ENCODE measurements at regions not wholly inside any gene's neighbourhood (a gene's known extent, or its start where the extent isn't known, plus 50 kb on each side); places are given as distances from the start of the nearest gene placed in this dataset.
"Not testable (repeated sequence)": the region's sequence is repeated elsewhere in the genome, so short reads cannot be mapped to it uniquely, and the experiment has no call there.

- DNase-seq: no peak
Observed at GRCh38 chr16:17983114-17983513, 353.4 kb downstream of the NPIPA8 start.

- DNase-seq: no peak
Observed at GRCh38 chr16:17977260-17977659, 359.3 kb downstream of the NPIPA8 start.

- no peak for DNase-seq
Observed at GRCh38 chr16:17972460-17972943, 364.0 kb downstream of the NPIPA8 start.

DNA sequence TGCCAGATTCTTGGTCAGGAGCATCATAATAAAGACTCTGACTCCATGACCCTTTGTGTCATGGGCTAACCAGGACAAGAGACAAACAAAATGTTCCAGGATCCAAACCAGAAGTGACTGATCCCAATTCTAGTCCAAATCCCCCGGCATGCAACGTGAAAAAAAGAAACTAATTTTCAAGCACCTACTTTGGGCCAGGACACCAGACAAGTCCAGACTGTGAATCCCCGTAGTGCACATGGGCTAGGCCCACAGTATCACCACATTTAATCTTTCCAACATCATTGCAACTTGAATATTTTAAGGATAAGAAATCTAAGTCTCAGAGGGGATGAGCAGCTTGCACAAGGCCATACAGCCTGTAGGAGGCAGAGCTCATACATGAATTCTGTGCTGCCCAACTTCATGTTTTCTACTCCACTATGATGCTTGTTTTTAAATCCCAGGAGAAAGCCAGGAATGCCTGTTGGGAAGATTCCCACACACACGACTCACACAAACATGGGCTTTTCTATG, 365.7 kb downstream of the NPIPA8 start:
- DNase-seq: peak; percentile 7

DNA sequence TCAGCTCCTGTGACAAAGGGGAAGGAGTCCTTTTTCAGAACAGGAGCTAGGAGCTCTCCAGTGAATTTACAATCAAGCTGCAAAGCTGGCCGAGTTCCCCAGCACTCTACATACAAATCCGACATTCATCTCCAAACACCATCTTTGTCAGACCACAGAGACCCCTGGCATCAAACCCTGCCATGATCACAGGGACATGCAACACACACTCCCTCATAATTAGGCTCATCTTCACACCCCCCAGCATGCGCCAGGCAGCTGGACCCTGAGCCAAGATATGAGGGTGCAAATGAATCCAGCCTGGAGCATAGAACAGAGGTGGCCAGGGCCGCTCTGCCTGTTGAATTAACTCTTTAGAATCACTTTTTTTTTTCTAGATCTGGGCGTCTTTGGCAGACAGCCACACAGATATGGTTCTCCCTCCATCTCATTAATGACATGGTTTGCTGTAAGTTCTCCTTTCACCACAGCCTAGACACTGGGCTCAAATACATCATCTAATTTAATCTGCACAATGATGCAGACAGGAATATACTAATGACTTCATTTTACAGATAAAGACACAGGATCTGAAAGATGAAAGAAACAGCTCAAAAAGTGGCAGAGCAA, 366.3 kb downstream of the NPIPA8 start:
- DNase-seq: no peak

- no peak for DNase-seq
Observed at GRCh38 chr16:17965133-17965900, 371.2 kb downstream of the NPIPA8 start.

DNA sequence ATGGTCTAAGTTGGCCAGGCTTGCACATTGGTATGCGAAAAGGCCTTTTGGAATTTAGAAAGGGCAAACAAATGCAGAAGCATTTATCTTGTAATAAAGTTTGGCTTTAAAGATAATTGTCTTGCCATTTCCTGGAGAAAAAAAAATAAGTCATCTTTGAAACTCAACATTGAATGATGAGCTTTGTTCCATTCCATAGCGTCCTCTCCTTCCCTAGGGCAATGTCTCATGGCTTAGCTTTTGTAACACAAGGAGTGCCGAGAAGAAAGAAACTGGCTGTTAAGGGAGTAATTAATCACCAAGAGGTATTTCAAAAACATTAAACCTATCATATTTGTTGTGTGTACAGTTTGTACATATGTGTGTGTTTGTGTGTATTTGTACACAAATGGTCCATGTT, 372.3 kb downstream of the NPIPA8 start:
- DNase-seq: no peak

DNA sequence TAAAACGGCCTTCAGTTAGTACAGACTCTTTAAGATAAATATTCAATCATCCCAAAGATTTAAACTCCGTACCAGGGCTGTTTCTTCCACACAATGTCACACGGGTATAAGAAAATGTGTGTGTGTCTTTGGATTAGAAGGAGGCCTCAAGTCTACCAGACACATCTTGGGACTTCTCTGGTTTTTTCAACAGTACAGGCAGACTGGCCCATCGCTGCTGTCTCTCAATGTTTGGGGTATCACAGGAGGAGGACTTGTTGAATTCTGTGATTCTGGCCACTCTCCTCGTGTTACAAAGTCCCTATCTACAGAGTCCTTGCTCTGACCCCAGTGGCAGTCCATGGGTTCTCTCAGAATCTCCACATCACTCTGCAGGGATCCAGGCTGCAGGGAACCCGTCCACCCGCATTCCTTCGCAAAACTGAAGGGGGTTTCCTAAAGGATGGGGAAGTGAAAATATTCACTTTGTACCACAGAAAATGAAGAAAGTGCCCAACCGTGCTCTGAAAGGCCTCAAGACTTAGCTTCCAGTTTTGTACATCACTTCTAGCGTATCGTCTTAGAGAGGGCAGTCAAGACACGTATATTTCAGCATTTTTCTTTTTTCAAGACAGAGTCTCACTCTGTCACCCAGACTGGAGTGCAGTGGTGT, 373.2 kb downstream of the NPIPA8 start:
- no peak for DNase-seq

- DNase-seq: no peak
Observed at GRCh38 chr16:17962726-17963125, 373.8 kb downstream of the NPIPA8 start.

DNA sequence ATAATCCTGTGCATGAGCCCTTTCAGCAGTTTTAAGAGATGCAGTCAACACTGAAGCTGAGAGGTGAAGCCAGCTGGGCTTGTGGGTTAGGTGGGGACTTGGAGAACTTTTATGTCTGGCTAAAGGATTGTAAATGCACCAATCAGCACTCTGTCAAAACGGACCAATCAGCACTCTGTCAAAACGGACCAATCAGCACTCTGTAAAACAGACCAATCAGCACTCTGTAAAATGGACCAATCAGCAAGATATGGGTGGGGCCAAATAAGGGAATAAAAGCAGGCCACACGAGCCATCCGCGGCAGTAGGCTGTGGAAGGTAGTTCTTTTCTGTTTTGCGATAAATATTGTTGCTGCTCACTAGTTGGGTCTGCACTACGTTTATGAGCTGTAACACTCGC, 374.7 kb downstream of the NPIPA8 start:
- not testable (repeated sequence) for DNase-seq

- peak; percentile 26 for DNase-seq
Observed at GRCh38 chr16:17951378-17951777, 385.2 kb downstream of the NPIPA8 start.

DNA sequence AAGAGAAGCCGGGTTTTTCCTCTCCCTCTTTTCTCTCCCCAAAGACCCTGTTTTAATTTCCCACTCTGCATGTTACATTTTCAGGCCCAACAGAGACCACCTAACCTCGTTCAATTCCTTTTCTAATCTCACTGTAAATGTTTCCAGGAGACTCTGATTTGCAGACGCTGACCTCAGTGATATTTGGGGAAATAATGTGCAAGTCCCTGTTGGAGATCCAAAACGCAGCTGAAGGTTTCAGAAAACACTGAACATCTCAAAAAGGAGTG, 386.6 kb downstream of the NPIPA8 start:
- DNase-seq: no peak

DNA sequence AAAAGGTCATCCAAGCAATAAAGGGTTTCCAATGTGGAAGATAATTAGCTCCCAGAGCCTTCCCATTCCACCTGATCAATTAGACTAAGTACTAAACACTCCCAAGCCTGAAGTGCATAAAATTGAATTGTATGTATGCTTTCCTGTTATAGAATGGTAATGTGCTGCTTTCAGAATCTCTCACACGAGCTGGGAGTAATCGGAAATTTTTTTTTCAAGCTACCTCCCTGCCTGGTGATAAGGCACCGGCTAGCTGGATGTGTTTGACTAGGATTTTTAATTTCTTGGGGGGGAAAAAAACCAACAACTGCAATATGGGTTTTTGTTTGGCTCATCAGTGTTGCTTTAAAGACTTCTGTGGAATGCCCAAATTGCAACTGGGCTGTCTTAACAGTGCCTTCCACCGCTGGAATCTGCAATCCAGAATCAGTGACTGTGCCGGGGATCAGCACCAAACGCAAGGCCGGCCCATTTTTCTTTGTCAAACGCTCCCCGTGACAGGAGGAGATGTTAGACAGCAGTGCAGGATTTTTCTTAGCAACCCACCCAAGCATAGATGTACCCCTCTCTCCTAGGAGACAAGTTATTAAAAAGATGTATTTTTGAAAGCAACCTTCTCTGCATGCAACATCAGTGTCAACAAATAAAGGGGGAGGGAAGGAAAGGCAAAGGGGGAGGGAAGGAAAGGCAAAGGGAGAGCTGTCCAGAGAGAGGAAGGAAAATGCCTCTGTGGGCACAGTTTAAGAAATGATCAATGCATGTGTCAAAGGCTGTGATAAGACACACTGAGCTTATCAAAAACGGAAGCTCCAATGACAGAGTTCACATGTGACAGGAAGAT, 387.2 kb downstream of the NPIPA8 start:
- no peak for DNase-seq

DNA sequence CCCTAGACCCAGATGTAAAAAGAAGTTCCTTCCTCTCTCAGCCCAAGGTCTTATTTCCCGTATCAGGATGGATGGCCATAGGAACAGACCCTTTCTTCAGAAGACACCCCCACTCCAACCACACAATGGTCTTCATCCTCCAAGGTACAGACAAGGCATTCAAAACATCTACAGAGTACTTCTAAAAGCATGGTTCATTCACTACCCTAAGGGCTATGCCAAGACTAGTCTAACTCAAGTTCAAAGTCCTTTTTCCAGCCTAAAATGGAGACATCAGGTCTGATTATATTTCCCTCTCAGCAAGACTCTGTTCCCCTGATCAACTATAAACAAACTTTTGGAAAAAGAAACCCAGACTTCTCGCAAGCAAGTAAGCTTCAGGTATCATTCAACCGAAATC, 388.9 kb downstream of the NPIPA8 start:
- DNase-seq: no peak

- DNase-seq: no peak
Observed at GRCh38 chr16:17947165-17947564, 389.4 kb downstream of the NPIPA8 start.

- peak; percentile 13 for DNase-seq
Observed at GRCh38 chr16:17945080-17945601, 391.4 kb downstream of the NPIPA8 start.

DNA sequence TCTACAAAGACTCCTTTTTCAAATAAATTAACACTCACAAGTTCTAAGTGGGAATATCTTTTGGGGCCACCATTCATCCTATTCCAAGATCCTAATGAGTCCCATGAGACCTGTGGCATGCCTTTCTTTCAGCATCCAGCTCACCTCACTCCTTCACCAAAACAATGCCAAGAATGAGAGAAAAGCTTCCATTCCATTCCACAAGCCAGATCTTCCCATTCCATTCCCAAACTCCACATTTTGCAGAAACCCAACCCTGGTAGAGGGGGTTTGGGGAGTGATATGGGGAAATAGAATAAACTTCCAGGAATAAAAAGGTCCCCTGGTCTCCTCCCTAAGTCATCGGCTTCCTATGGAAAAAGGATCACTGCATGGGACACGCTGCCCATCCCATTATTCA, 392.2 kb downstream of the NPIPA8 start:
- peak; percentile 2 for DNase-seq

DNA sequence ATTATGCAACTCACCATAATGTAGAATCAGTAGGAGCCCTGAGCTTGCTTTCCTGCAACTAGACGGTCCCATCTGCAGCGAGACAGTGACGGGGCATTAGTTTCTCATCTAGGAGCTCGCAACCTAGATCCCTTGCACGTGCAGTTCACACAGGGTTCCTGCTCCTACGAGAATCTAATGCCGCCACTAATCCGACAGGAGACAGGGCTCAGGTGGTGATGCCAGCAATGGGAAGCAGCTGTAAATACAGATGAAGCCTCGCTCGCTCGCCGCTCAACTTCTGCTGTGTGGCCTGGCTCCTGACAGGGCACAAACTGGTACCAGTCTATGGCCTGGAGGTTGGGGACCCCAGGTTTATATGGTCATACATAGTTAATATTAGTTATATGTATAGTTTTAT, 394.5 kb downstream of the NPIPA8 start:
- no peak for DNase-seq

- no peak for DNase-seq
Observed at GRCh38 chr16:17940584-17941364, 395.8 kb downstream of the NPIPA8 start.

DNA sequence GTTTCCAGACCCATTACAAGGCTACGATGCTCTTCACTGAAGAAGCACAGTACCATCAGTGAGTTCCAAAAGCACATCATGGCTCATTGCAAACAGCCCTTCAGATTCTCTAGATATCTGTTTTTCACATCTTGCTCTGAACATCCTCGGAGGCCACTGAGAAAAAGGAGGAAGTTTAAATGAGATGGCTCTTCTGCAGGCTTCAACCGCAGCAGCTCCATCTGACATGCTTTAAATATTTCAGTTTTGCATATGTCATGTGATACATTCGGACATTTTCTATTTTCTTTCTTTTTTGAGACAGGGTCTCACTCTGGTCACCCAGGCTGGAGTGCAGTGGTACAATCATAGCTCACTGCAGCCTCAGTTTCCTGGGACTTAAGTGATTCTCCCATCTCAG, 396.8 kb downstream of the NPIPA8 start:
- DNase-seq: no peak

- no peak for DNase-seq
Observed at GRCh38 chr16:17939122-17939536, 397.4 kb downstream of the NPIPA8 start.

DNA sequence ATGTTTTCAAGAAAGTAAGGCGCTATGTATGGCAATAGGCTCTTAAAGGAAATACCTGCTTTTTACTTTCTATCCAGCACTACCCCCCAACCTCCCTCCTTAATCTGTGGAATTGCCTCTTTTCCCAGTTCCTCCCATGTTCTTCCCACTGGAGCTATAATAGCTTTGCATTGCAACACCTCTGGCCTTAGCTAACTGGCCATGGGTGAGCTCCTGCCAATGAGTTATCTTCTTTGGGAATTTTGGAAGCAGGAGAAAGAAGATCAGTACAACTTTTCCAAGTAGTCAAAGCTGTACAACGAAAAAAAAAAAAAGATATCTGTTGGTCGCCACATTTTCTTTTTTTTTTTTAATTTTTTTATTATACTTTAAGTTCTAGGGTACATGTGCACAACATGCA, 398.0 kb downstream of the NPIPA8 start:
- DNase-seq: no peak

Measured in fibroblast of skin of right quadriceps (primary cell).